ENCODE measurements at regions not wholly inside any gene's neighbourhood (a gene's known extent, or its start where the extent isn't known, plus 50 kb on each side); places are given as distances from the start of the nearest gene placed in this dataset.

- TF ChIP-seq EP300 (IDR thresholded peaks at IDR 0.05) (no peak), CTCF (IDR thresholded peaks at IDR 0.05) (no peak)
These were observed 102.8 kb downstream of the GLUD2 start for GRCh38 chrX:121150217-121150616.
